ENCODE measurements at regions not wholly inside any gene's neighbourhood (a gene's known extent, or its start where the extent isn't known, plus 50 kb on each side); places are given as distances from the start of the nearest gene placed in this dataset.

GRCh38 chr14:22381408-22381760 lies 207.6 kb downstream of the DAD1 start:
- Histone ChIP-seq H3K4me3 (no peak overlapping the region), H3K36me3 (no peaks in the 10 kb centered on the region), H3K27me3 (ENCODE audit: low read depth) (no peaks in the 10 kb centered on the region), H3K9me3 (no peaks in the 10 kb centered on the region), H3K4me1 (peaks cover 7% of the 10 kb centered on the region), H3K27ac (peak overlapping the region; percentile 53)
- ATAC-seq: no peak
- intact Hi-C loops (cut with DNase I): no loop called here
- no peak for DNase-seq
- no peak for TF ChIP-seq CTCF (IDR thresholded peaks at IDR 0.05)

- H3K4me3 ChIP-seq: no peak overlapping the region
- TF ChIP-seq CTCF (IDR thresholded peaks at IDR 0.05): no peak
- no peaks in the 10 kb centered on the region for H3K36me3 ChIP-seq
- no peaks in the 10 kb centered on the region for H3K27me3 ChIP-seq (ENCODE audit: low read depth)
- DNase-seq: no peak
- intact Hi-C loops (cut with DNase I): no loop called here
- peak; percentile 75 to 88 for ATAC-seq
- no peaks in the 10 kb centered on the region for H3K9me3 ChIP-seq
- peak overlapping the region; percentile 53 for H3K27ac ChIP-seq
- H3K4me1 ChIP-seq: peaks cover 7% of the 10 kb centered on the region
These were observed 208.2 kb downstream of the DAD1 start for GRCh38 chr14:22380571-22381407.

- DNase-seq (no peak), ATAC-seq (peak; percentile 47 to 85)
- intact Hi-C loops (cut with DNase I): loop anchor here (5.0 kb wide), 1 partner anchor 57 kb away; no protein-coding TSS in a partner anchor
- H3K4me1 ChIP-seq: peaks cover 7% of the 10 kb centered on the region
- no peaks in the 10 kb centered on the region for H3K9me3 ChIP-seq
- no peaks in the 10 kb centered on the region for H3K36me3 ChIP-seq
- TF ChIP-seq CTCF (IDR thresholded peaks at IDR 0.05): no peak
- peak overlapping the region; percentile 53 for H3K27ac ChIP-seq
- no peaks in the 10 kb centered on the region for H3K27me3 ChIP-seq (ENCODE audit: low read depth)
- H3K4me3 ChIP-seq: no peak overlapping the region
These were observed 209.3 kb downstream of the DAD1 start for GRCh38 chr14:22379727-22380126.

- Histone ChIP-seq H3K4me1 (peaks cover 7% of the 10 kb centered on the region), H3K4me3 (no peak overlapping the region), H3K36me3 (no peaks in the 10 kb centered on the region), H3K9me3 (no peaks in the 10 kb centered on the region), H3K27ac (no peak overlapping the region), H3K27me3 (ENCODE audit: low read depth) (no peaks in the 10 kb centered on the region)
- intact Hi-C loops (cut with DNase I): loop anchor here (5.0 kb wide), 1 partner anchor 56 kb away; no protein-coding TSS in a partner anchor
- DNase-seq: no peak
- ATAC-seq: no peak
- no peak for TF ChIP-seq CTCF (IDR thresholded peaks at IDR 0.05)
These were observed 210.8 kb downstream of the DAD1 start for GRCh38 chr14:22378181-22378580.

- Histone ChIP-seq H3K9me3 (no peaks in the 10 kb centered on the region), H3K4me1 (peaks cover 8% of the 10 kb centered on the region), H3K27me3 (ENCODE audit: low read depth) (no peaks in the 10 kb centered on the region), H3K27ac (no peak overlapping the region), H3K4me3 (no peak overlapping the region), H3K36me3 (no peaks in the 10 kb centered on the region)
- peak in 1 of 2 donors; percentile 49 for ATAC-seq
- peak; percentile 51 for TF ChIP-seq CTCF (IDR thresholded peaks at IDR 0.05)
- DNase-seq: no peak
- intact Hi-C loops (cut with DNase I): loop anchor here (5.0 kb wide), 1 partner anchor 53 kb away; no protein-coding TSS in a partner anchor
These were observed 213.6 kb downstream of the DAD1 start for GRCh38 chr14:22375321-22375930.
